Ishikawa (cell line): ENCODE measurements at regions not wholly inside any gene's neighbourhood (a gene's known extent, or its start where the extent isn't known, plus 50 kb on each side); places are given as distances from the start of the nearest gene placed in this dataset.

Source experiments
- CEBPB ChIP-seq: IDR thresholded peaks from 2 replicates; pipeline ENCODE4 v1.6.1; 2012
- CREB1 ChIP-seq: IDR thresholded peaks from 2 replicates; pipeline ENCODE4 v1.6.1; 2012; ENCODE audit warnings: low read depth
- EGR1 ChIP-seq: IDR thresholded peaks from 2 replicates; pipeline ENCODE4 v1.6.1; 2012
- EP300 ChIP-seq: IDR thresholded peaks from 2 replicates; pipeline ENCODE4 v1.6.1; 2012; ENCODE audit warnings: borderline replicate concordance
- FOXM1 ChIP-seq: IDR thresholded peaks from 2 replicates; pipeline ENCODE4 v1.6.1; 2012; ENCODE audit warnings: low read depth, borderline replicate concordance
- NFIC ChIP-seq: IDR thresholded peaks from 2 replicates; pipeline ENCODE4 v1.6.1; 2012
- RAD21 ChIP-seq: IDR thresholded peaks from 2 replicates; pipeline ENCODE4 v1.6.1; 2012; ENCODE audit warnings: low read depth
- TAF1 ChIP-seq: IDR thresholded peaks from 2 replicates; pipeline ENCODE4 v1.6.1; 2012; ENCODE audit warnings: low read depth, mild to moderate bottlenecking
- TCF12 ChIP-seq: IDR thresholded peaks from 2 replicates; pipeline ENCODE4 v1.6.1; 2012; ENCODE audit warnings: low read depth
- TEAD4 ChIP-seq: IDR thresholded peaks from 2 replicates; pipeline ENCODE4 v1.6.1; 2012
- YY1 ChIP-seq: IDR thresholded peaks from 2 replicates; pipeline ENCODE4 v1.6.1; 2012; ENCODE audit warnings: low read depth
- ZBTB7A ChIP-seq: IDR thresholded peaks from 2 replicates; pipeline ENCODE4 v1.6.1; 2012; ENCODE audit warnings: low read depth
- TF ChIP-seq, protein P1 (sequence below): IDR thresholded peaks from 2 replicates; pipeline ENCODE4 v1.6.1; 2012
- TF ChIP-seq, protein P2 (sequence below): IDR thresholded peaks from 2 replicates; pipeline ENCODE4 v1.6.1; 2012
- TF ChIP-seq, protein P3 (sequence below): IDR thresholded peaks from 2 replicates; pipeline ENCODE4 v1.6.1; 2012; ENCODE audit warnings: low read depth, mild to moderate bottlenecking

DNA sequence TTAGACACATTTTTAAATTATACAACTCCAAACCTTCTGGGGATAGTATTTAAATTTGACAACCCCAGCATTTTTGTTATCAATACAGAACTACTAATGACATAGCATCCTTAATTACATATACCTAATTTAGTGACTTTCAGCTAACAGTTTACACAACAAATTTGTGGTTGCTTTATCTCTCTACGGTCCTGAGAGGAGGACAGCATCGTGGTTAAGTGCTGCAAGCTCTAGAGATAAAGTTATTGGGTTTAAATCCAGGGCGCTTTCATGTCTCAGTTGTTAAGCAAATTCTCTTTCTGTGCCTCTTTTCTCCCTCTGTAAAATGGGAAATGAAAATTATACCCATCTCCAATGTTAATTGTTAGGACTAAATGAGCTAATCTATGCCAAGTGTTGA, 129.3 kb downstream of the METTL4 start:
- TF ChIP-seq, protein P1, sequence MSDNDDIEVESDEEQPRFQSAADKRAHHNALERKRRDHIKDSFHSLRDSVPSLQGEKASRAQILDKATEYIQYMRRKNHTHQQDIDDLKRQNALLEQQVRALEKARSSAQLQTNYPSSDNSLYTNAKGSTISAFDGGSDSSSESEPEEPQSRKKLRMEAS = no peak
- TF ChIP-seq EGR1 = no peak
- no peak for TF ChIP-seq CEBPB
- no peak for TF ChIP-seq FOXM1
- TF ChIP-seq TAF1 = no peak
- TF ChIP-seq NFIC = no peak
- no peak for TF ChIP-seq TCF12

DNA sequence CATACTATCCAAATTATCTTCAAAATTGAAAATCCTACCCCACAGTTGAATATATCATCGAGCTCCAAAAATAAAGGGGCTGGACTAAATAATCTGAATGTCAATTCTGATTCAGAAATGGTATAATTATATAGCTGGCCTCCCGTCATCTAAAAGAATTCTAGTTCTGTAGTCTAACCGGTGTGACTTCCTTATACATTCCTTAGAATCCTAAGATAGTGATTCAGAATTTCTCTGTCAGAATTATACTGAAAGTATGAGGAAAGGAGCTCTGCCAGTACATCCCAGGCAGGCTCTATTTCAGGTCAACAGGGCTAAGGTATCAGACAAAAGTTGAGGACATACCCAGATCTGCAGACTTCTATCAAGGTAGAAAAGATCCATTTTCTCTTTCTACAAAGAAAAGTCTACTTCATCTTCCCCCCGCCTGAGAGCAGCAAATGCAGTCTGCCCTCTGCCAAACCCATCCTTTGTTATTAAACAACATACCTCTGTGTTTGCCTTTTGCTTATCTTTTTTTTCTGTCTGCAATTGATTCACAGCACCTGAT, 128.5 kb downstream of the METTL4 start:
- no peak for TF ChIP-seq CREB1
- TF ChIP-seq, protein P2, sequence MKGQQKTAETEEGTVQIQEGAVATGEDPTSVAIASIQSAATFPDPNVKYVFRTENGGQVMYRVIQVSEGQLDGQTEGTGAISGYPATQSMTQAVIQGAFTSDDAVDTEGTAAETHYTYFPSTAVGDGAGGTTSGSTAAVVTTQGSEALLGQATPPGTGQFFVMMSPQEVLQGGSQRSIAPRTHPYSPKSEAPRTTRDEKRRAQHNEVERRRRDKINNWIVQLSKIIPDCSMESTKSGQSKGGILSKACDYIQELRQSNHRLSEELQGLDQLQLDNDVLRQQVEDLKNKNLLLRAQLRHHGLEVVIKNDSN = no peak
- TF ChIP-seq TCF12 = no peak
- TF ChIP-seq NFIC = no peak
- TF ChIP-seq EGR1 = no peak
- no peak for TF ChIP-seq YY1
- TF ChIP-seq FOXM1 = no peak
- no peak for TF ChIP-seq RAD21
- TF ChIP-seq ZBTB7A = no peak
- TF ChIP-seq, protein P1 = no peak
- TF ChIP-seq EP300 = no peak

DNA sequence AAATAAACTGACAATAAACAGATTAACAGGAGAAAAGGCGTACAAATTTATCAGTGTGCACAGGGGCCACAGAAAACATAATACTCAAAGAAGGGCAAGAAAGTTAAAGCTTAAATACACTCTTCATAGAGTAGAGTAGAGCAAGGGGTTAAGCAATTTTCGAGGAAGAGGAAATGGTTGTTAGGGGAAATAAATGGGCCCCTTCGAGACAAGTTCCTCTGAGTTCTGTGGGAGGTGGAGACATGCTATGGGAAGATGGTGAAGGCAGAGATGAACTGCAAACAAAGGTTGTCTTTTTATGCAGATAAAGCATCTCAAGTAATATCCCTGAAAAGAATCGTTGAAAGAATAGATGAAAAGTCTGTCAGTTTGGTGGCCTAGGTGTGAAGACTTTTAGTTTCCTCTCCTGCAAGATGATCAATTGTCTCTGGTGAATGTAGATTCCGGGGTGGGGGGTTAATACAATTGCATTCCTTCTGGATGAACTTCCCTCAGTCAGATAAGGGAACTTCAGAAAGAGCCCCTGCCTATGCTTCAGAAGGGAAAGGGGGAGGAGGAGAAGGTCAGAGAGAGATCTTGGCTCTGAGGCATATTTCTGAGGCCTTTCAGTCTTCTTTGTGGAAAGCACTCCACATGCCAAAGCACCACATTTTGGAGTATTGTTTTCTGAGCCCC, 127.0 kb downstream of the METTL4 start:
- TF ChIP-seq FOXM1 = no peak
- TF ChIP-seq TAF1 = no peak
- TF ChIP-seq RAD21 = no peak

DNA sequence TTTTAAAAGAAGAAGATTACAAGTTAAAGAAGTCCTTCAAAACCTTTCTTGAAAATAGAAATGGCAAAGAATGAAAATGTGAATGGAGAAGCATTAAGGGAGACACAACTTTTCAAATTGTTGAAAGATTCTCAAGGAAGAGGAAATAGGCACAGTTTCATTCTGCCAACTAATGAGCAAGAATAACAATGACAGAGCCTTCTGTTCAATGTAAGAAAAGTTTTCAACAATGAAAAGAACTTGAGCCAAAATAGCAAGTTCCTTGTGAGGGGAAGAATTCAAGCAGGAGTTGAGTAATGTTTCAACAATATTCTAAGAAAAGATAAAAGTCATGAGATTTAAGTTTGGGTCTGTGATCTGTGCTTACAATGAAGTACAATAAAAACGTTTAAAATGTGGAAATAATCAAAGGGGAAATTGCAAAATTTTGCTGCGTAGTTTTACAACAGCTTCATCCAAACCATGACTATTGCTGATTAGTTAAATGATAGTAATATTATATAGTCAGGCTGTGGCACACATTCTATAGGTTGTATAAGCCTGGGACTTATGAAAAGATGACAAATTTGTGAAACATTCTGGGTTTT, 122.6 kb downstream of the METTL4 start:
- TF ChIP-seq EGR1 = no peak
- no peak for TF ChIP-seq FOXM1
- TF ChIP-seq EP300 = no peak
- TF ChIP-seq, protein P3, sequence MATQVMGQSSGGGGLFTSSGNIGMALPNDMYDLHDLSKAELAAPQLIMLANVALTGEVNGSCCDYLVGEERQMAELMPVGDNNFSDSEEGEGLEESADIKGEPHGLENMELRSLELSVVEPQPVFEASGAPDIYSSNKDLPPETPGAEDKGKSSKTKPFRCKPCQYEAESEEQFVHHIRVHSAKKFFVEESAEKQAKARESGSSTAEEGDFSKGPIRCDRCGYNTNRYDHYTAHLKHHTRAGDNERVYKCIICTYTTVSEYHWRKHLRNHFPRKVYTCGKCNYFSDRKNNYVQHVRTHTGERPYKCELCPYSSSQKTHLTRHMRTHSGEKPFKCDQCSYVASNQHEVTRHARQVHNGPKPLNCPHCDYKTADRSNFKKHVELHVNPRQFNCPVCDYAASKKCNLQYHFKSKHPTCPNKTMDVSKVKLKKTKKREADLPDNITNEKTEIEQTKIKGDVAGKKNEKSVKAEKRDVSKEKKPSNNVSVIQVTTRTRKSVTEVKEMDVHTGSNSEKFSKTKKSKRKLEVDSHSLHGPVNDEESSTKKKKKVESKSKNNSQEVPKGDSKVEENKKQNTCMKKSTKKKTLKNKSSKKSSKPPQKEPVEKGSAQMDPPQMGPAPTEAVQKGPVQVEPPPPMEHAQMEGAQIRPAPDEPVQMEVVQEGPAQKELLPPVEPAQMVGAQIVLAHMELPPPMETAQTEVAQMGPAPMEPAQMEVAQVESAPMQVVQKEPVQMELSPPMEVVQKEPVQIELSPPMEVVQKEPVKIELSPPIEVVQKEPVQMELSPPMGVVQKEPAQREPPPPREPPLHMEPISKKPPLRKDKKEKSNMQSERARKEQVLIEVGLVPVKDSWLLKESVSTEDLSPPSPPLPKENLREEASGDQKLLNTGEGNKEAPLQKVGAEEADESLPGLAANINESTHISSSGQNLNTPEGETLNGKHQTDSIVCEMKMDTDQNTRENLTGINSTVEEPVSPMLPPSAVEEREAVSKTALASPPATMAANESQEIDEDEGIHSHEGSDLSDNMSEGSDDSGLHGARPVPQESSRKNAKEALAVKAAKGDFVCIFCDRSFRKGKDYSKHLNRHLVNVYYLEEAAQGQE = no peak
- TF ChIP-seq YY1 = no peak
- no peak for TF ChIP-seq TEAD4
- TF ChIP-seq RAD21 = no peak

DNA sequence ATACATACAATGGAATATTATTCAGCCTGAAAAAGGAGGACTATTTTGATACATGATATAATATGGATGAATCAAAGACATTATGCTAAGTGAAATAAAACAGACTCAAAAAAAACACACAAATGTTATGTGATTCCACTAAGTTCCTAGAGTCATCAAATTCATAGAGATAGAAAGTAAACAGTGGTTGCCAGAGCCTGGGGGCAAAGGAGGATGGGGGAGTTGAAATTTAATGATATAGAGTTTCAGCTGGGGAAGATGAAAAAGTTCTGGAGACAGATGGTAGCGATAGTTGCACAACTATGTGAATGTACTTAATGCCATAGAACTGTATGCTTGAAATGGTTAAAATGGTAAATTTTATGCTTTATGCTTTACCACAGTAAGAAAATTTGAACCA, 119.7 kb downstream of the METTL4 start:
- TF ChIP-seq, protein P1 = no peak
- TF ChIP-seq YY1 (no peak), EGR1 (no peak), NFIC (no peak), TCF12 (no peak), EP300 (no peak), TAF1 (no peak), CREB1 (no peak), ZBTB7A (no peak), CEBPB (no peak), RAD21 (no peak), FOXM1 (no peak), TEAD4 (no peak)
- TF ChIP-seq, protein P3 = no peak
- TF ChIP-seq, protein P2 = no peak

DNA sequence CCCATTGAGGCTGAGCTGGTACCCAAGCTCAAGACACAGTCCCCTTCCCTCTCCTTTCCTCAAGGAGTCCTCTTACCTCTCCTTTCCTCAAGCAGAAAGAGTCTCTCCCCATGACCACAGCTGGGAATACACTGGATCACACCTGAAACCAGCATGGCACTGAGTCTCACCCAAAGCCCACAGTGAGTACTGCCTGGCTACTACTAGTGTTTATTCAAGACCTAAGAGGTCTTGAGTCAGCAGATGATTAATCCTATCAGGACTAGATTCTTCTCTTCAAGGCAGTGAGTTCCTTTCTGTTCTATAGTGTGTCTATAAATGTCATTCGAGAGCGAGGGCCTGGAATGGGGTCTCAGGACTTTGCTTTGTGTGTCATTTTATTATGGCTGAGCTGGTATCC, 111.4 kb downstream of the METTL4 start:
- no peak for TF ChIP-seq EP300
- no peak for TF ChIP-seq CEBPB
- TF ChIP-seq RAD21 = no peak
- TF ChIP-seq, protein P3 = no peak
- TF ChIP-seq TEAD4 = no peak
- no peak for TF ChIP-seq TCF12
- no peak for TF ChIP-seq TAF1
- TF ChIP-seq YY1 = no peak
- TF ChIP-seq, protein P2 = no peak
- no peak for TF ChIP-seq FOXM1
- TF ChIP-seq EGR1 = no peak
- TF ChIP-seq, protein P1 = no peak
- no peak for TF ChIP-seq CREB1
- TF ChIP-seq ZBTB7A = no peak
- TF ChIP-seq NFIC = no peak
